Right lobe of liver (tissue), 6 donors: ENCODE measurements at regions not wholly inside any gene's neighbourhood (a gene's known extent, or its start where the extent isn't known, plus 50 kb on each side); places are given as distances from the start of the nearest gene placed in this dataset.
A peak's percentile ranks its signal among the peaks of the same experiment; 100 is the strongest.

Experiments used
- ATAC-seq, 4 donors: fragments of 200-7000 bp; cut with Tn5 transposase; one replicate each; pipeline ENCODE4 v1.9.1; 2020; ENCODE audit warnings: mild to moderate bottlenecking in 4 of 4, moderate library complexity in 4 of 4
- DNase-seq, 3 donors: peaks; one replicate each; pipeline ENCODE4 v3.0.0-alpha.2; 2020
- H3K27ac ChIP-seq, 3 donors: fragments of 200-600 bp; one replicate each; pipeline ENCODE4 v1.8.0; 2022
- H3K27me3 ChIP-seq, 2 donors: fragments of 200-600 bp; one replicate each; pipeline ENCODE4 v1.8.0; 2022
- H3K36me3 ChIP-seq, 4 donors: fragments of 200-600 bp; sonication (generic) in 1 of 4; one replicate each; pipeline versions ENCODE4 v1.5.1 to v1.8.0; 2017 to 2022; ENCODE audit warnings: control low read depth in 1 of 4
- H3K4me1 ChIP-seq, 4 donors: fragments of 200-600 bp; sonication (generic) in 1 of 4; one replicate each; pipeline versions ENCODE4 v1.5.1 to v1.8.0; 2017 to 2022; ENCODE audit warnings: control low read depth in 1 of 4
- H3K4me3 ChIP-seq, 3 donors: fragments of 200-600 bp; one replicate each; pipeline ENCODE4 v1.8.0; 2022
- H3K9me3 ChIP-seq, 4 donors: fragments of 200-600 bp; sonication (generic) in 1 of 4; one replicate each; pipeline versions ENCODE4 v1.5.1 to v1.8.0; 2017 to 2022; ENCODE audit warnings: control low read depth in 1 of 4
- POLR2A ChIP-seq: fragments of 450-650 bp; IDR thresholded peaks from one replicate; pipeline ENCODE4 v1.6.1; 2017; ENCODE audit warnings: antibody characterized with exemption, mild to moderate bottlenecking
- WGBS: methylation state at CpG from one replicate; pipeline ENCODE4 v1.1.6; 2018; ENCODE audit warnings: low coverage, low lambda C conversion rate; ENCODE audit not compliant: insufficient coverage; ENCODE audit errors: missing lambda C conversion rate; 5-methylcytosine and 5-hydroxymethylcytosine counted together
- intact Hi-C, 2 donors: fragments of 100-400 bp; cut with DNase I; formaldehyde crosslinking; loops; one replicate each; pipeline versions ENCODE4 v1.11.2 to v1.14.1; 2022
- microRNA counts: library from miRNA; unstranded; fragments of <30 nt; microRNA quantifications from one replicate; lab custom pipeline; 2016
- microRNA-seq, 2 donors: library from miRNA; unstranded; fragments of <30 nt; microRNA quantifications; one replicate each; pipeline ENCODE4, GENCODE V29; 2019 to 2020
- small RNA-seq, 2 experiments: library from RNA; depleted of rRNA; stranded (forward); fragments of <200 nt; gene quantifications; one replicate each; pipeline ENCODE3, GENCODE V24; 2016
- TF ChIP-seq, protein P1 (sequence below), 4 donors: fragments of 200-600 bp in 3 of 4; fragments of 450-650 bp in 1 of 4; IDR thresholded peaks; one replicate each; pipeline versions ENCODE4 v1.5.1 to v1.8.0; 2016 to 2022; ENCODE audit warnings: antibody characterized with exemption in 4 of 4, mild to moderate bottlenecking in 2 of 4
- donor health status: DM: no; HTN: yes; CAD: no.
- donor health status: DM: no; HTN: no; CAD: no.
- donor health status: DM: no; HTN: no; CAD: no.
- donor health status: DM: no; HTN: yes; CAD: no.
- donor health status: DM: no; HTN: yes; CAD: no.

DNA sequence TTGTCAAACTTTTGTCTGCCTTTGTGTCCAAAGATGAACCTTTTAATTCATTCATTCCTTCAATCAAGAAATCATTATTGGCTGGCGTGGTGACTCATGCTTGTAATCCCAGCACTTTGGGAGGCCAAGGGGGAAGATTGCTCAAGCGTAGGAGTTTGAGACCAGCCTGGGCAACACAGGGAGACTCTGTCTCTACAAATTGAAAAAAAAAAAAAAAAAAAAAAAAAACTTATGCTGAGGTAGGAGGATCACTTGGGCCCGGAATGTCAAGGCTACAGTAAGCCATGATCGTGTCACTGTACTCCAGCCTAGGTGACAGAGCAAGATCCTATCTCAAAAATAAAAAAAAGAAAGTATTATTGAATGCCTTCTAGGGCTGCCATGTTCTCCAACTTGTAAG is 51.3 kb upstream of the CXADR start:
- Histone ChIP-seq H3K36me3 (no peaks in the 10 kb centered on the region), H3K9me3 (no peaks in the 10 kb centered on the region), H3K27me3 (no peaks in the 10 kb centered on the region), H3K4me1 (peaks cover 0 to 25% (median 6%) of the 10 kb centered on the region in 4 donors), H3K4me3 (no peak overlapping the region), H3K27ac (peak overlapping the region; percentile 68 to 78 (median 75))
- ATAC-seq (peak in 2 of 4 donors; percentile 3 to 28), DNase-seq (no peak)
- intact Hi-C loops, result no loop called here
- no peak for TF ChIP-seq POLR2A
- TF ChIP-seq, protein P1, sequence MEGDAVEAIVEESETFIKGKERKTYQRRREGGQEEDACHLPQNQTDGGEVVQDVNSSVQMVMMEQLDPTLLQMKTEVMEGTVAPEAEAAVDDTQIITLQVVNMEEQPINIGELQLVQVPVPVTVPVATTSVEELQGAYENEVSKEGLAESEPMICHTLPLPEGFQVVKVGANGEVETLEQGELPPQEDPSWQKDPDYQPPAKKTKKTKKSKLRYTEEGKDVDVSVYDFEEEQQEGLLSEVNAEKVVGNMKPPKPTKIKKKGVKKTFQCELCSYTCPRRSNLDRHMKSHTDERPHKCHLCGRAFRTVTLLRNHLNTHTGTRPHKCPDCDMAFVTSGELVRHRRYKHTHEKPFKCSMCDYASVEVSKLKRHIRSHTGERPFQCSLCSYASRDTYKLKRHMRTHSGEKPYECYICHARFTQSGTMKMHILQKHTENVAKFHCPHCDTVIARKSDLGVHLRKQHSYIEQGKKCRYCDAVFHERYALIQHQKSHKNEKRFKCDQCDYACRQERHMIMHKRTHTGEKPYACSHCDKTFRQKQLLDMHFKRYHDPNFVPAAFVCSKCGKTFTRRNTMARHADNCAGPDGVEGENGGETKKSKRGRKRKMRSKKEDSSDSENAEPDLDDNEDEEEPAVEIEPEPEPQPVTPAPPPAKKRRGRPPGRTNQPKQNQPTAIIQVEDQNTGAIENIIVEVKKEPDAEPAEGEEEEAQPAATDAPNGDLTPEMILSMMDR (IDR thresholded peaks at IDR 0.05), result no peak
- WGBS, result 34% methylated on average over 4 of the region's 4 CpGs

DNA sequence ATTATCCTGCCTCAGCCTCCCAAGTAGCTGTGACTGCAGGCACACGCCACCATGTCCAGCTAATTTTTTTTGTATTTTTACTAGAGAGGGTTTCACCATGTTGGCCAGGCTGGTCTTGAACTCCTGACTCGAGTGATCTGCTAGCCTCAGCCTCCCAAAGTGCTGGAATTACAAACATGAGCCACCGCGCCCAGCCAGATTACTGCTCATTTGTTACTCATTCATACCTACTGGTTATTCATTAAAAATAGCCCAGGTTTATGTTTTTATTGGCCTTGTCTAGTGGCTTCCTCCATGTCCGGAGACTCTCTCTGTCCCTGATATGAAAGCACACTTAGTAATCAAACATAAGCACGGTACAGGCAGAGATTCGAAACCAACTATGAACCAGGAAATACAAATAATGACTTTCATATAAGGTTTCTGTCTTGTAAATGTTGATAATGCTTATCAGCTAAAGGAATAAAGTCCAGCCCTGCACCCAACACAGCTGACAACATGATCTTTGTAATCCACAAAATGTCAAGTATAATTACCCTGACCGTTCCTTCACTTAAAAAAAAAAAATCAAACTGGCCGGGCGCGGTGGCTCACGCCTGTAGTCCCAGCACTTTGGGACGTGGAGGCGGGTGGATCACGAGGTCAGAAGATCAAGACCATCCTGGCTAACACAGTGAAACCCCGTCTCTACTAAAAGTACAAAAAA is 50.4 kb upstream of the CXADR start:
- Histone ChIP-seq H3K27me3 (no peaks in the 10 kb centered on the region), H3K4me3 (peak overlapping the region in 1 of 3 donors; percentile 21), H3K9me3 (no peaks in the 10 kb centered on the region), H3K4me1 (peaks cover 0 to 30% (median 6%) of the 10 kb centered on the region in 4 donors), H3K27ac (peak overlapping the region; percentile 68 to 78 (median 75)), H3K36me3 (no peaks in the 10 kb centered on the region)
- intact Hi-C loops, result no loop called here
- peak; percentile 77 to 94 (median 89) for ATAC-seq
- peak; percentile 39 for TF ChIP-seq POLR2A
- TF ChIP-seq, protein P1 (IDR thresholded peaks at IDR 0.05), result no peak
- peak; percentile 64 to 80 (median 69) for DNase-seq
- WGBS, result 17% methylated on average over 16 of the region's 16 CpGs

MicroRNA genes in the stretch of these regions (microRNA counts, 767-probe panel; counts per million panel counts)
- microRNA hsa-let-7c (lab: Ali Mortazavi, UCI) (12,909 counts per million, percentile 84 among the panel's probes with 10 or more counts), microRNA hsa-miR-99a-5p (lab: Ali Mortazavi, UCI) (11,302 counts per million, percentile 65 among the panel's probes with 10 or more counts)

Small RNA genes in the stretch of these regions (microRNA-seq; reads per million reads assigned to microRNA genes)
- gene MIR125B2 (731 to 838 reads per million in 2 donors), gene MIR99A (83,446 to 85,711 reads per million in 2 donors), gene MIRLET7C (11,422 to 11,519 reads per million in 2 donors)

Small RNA genes in the stretch of these regions (small RNA-seq; reads per million reads assigned to genes)
- gene MIR125B2 (202 to 318 reads per million in 2 experiments), gene MIR99A (89.4 to 143 reads per million in 2 experiments), gene MIRLET7C (1,932 to 2,923 reads per million in 2 experiments), gene RNU1-98P (0 reads per million in 2 experiments), gene RNU6-113P (0 reads per million in 2 experiments), gene RNU6-426P (0 reads per million in 2 experiments), gene SNORD74B (0 reads per million in 2 experiments)
